ENCODE measurements at regions not wholly inside any gene's neighbourhood (a gene's known extent, or its start where the extent isn't known, plus 50 kb on each side); places are given as distances from the start of the nearest gene placed in this dataset.

GRCh38 chr16:62872339-62872738 is 836.1 kb upstream of the CDH8 start:
- Histone ChIP-seq H3K27me3 (no peaks in the 10 kb centered on the region), H3K36me3 (replicated peaks; ENCODE audit: insufficient read depth, low read depth) (no peaks in the 10 kb centered on the region), H4K20me1 (ENCODE audit: insufficient read depth, poor library complexity, severe bottlenecking) (no peaks in the 10 kb centered on the region), H3K79me2 (no peaks in the 10 kb centered on the region), H3K27ac (no peak overlapping the region), H3K4me1 (ENCODE audit: insufficient read depth) (no peaks in the 10 kb centered on the region), H3K4me2 (no peak overlapping the region), H3K9me3 (ENCODE audit: low read depth) (no peaks in the 10 kb centered on the region), H3K9me2 (replicated peaks; ENCODE audit: insufficient read depth) (no peaks in the 10 kb centered on the region), H2AFZ (no peak overlapping the region), H3K4me3 (no peak overlapping the region)
- 95% methylated on average over 1 of the region's 1 CpG for WGBS (ENCODE audit: low lambda C conversion rate, missing lambda C conversion rate)
- TF ChIP-seq EZH2 (IDR thresholded peaks at IDR 0.05; ENCODE audit: borderline replicate concordance) (no peak), EZH2phosphoT487 (IDR thresholded peaks at IDR 0.05; ENCODE audit: low read depth, severe bottlenecking, unreplicated experiment) (no peak), CTCF (IDR thresholded peaks at IDR 0.05; ENCODE audit: poor library complexity) (no peak)
- DNase-seq (ENCODE audit: low spot score): no peak

- TF ChIP-seq EZH2 (IDR thresholded peaks at IDR 0.05; ENCODE audit: borderline replicate concordance) (no peak), EZH2phosphoT487 (IDR thresholded peaks at IDR 0.05; ENCODE audit: low read depth, severe bottlenecking, unreplicated experiment) (no peak), CTCF (IDR thresholded peaks at IDR 0.05; ENCODE audit: poor library complexity) (peak; percentile 42)
- Histone ChIP-seq H2AFZ (no peak overlapping the region), H4K20me1 (ENCODE audit: insufficient read depth, poor library complexity, severe bottlenecking) (no peaks in the 10 kb centered on the region), H3K4me3 (no peak overlapping the region), H3K79me2 (no peaks in the 10 kb centered on the region), H3K36me3 (replicated peaks; ENCODE audit: insufficient read depth, low read depth) (no peaks in the 10 kb centered on the region), H3K9me2 (replicated peaks; ENCODE audit: insufficient read depth) (no peaks in the 10 kb centered on the region), H3K27ac (no peak overlapping the region), H3K9me3 (ENCODE audit: low read depth) (no peaks in the 10 kb centered on the region), H3K27me3 (no peaks in the 10 kb centered on the region), H3K4me1 (ENCODE audit: insufficient read depth) (no peaks in the 10 kb centered on the region), H3K4me2 (no peak overlapping the region)
- no peak for DNase-seq (ENCODE audit: low spot score)
Observed at GRCh38 chr16:62870554-62870953, 834.3 kb upstream of the CDH8 start.

GRCh38 chr16:62869837-62870236 is 833.6 kb upstream of the CDH8 start:
- Histone ChIP-seq H3K4me3 (no peak overlapping the region), H2AFZ (no peak overlapping the region), H3K4me1 (ENCODE audit: insufficient read depth) (no peaks in the 10 kb centered on the region), H3K4me2 (no peak overlapping the region), H3K79me2 (no peaks in the 10 kb centered on the region), H3K27ac (no peak overlapping the region), H3K9me2 (replicated peaks; ENCODE audit: insufficient read depth) (no peaks in the 10 kb centered on the region), H4K20me1 (ENCODE audit: insufficient read depth, poor library complexity, severe bottlenecking) (no peaks in the 10 kb centered on the region), H3K36me3 (replicated peaks; ENCODE audit: insufficient read depth, low read depth) (no peaks in the 10 kb centered on the region), H3K27me3 (no peaks in the 10 kb centered on the region), H3K9me3 (ENCODE audit: low read depth) (no peaks in the 10 kb centered on the region)
- TF ChIP-seq EZH2 (IDR thresholded peaks at IDR 0.05; ENCODE audit: borderline replicate concordance) (no peak), CTCF (IDR thresholded peaks at IDR 0.05; ENCODE audit: poor library complexity) (no peak), EZH2phosphoT487 (IDR thresholded peaks at IDR 0.05; ENCODE audit: low read depth, severe bottlenecking, unreplicated experiment) (no peak)
- no peak for DNase-seq (ENCODE audit: low spot score)
- WGBS (ENCODE audit: low lambda C conversion rate, missing lambda C conversion rate): 56% methylated on average over 4 of the region's 4 CpGs

- Histone ChIP-seq H3K27ac (no peak overlapping the region), H3K4me3 (no peak overlapping the region), H3K9me2 (replicated peaks; ENCODE audit: insufficient read depth) (no peaks in the 10 kb centered on the region), H3K4me1 (ENCODE audit: insufficient read depth) (no peaks in the 10 kb centered on the region), H3K4me2 (no peak overlapping the region), H4K20me1 (ENCODE audit: insufficient read depth, poor library complexity, severe bottlenecking) (no peaks in the 10 kb centered on the region), H3K79me2 (no peaks in the 10 kb centered on the region), H3K36me3 (replicated peaks; ENCODE audit: insufficient read depth, low read depth) (no peaks in the 10 kb centered on the region), H3K9me3 (ENCODE audit: low read depth) (no peaks in the 10 kb centered on the region), H3K27me3 (no peaks in the 10 kb centered on the region), H2AFZ (no peak overlapping the region)
- WGBS (ENCODE audit: low lambda C conversion rate, missing lambda C conversion rate): 90% methylated on average over 2 of the region's 2 CpGs
- no peak for TF ChIP-seq CTCF (IDR thresholded peaks at IDR 0.05; ENCODE audit: poor library complexity)
- no peak for TF ChIP-seq EZH2 (IDR thresholded peaks at IDR 0.05; ENCODE audit: borderline replicate concordance)
- no peak for TF ChIP-seq EZH2phosphoT487 (IDR thresholded peaks at IDR 0.05; ENCODE audit: low read depth, severe bottlenecking, unreplicated experiment)
- DNase-seq (ENCODE audit: low spot score): no peak
Observed at GRCh38 chr16:62863139-62863538, 826.9 kb upstream of the CDH8 start.
